HG02571 (cell line): ENCODE measurements at regions not wholly inside any gene's neighbourhood (a gene's known extent, or its start where the extent isn't known, plus 50 kb on each side); places are given as distances from the start of the nearest gene placed in this dataset.

Experiments used
- ATAC-seq: cut with Tn5 transposase; IDR thresholded peaks from one replicate; pipeline ENCODE4 v1.9.1; 2021; ENCODE audit warnings: mild to moderate bottlenecking, moderate library complexity; ENCODE audit not compliant: unreplicated experiment

DNA sequence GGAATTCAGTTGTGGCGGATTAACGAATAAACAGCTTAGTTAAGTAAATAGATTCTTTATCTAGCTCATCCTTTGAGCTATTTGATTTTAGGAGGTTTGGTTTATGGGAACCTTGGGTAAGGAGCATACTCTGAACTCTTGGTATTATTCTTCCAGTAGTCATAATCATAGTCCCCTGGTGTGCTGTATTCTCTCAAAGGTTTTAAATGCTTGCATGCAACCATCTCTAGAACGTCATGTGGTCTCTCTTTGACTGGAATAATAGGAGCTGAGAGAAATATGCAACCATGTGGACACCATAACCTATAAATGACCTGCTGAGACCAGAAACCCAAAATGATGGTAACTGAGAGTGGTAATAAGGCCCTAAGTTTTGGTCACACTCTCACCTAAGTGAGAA lies 951.6 kb upstream of the MIR17HG start:
- no peak for ATAC-seq

DNA sequence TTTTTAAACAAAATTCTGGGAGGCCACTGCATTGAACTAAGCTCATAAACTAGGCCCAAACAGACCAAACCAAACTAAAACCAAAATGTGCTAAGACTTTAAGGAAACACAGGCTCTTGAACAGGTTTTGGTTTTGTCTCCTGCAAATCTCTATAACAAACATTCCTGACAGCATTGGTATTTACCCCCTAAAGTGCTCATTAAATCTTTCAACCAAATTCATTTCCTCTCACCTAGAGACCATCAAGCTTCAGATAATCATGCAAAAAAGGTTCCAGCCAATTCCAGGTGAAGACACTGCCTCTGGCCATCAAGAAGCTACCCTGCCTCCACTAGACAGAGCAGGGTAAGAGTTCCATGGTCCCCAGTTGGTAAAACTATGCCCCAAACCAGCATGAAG lies 951.2 kb upstream of the MIR17HG start:
- ATAC-seq: no peak

DNA sequence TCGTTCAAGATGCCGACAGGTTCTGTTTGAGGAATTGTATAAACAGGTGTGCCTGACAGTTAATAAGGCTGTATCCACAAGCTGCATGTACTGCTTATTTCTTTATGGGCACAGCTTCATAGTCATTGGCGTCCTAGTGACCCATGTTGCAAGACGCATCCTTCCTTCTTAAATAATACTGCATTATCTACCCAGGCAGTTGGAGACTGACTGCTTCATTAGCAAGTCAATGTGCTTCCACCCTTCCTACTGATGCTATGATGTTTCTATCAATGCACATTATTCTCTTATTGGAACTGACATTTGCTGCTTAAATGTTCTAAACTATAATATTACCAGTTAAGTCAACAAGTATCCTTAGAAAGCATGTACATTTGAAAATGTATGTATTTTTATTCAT lies 950.0 kb upstream of the MIR17HG start:
- no peak for ATAC-seq

DNA sequence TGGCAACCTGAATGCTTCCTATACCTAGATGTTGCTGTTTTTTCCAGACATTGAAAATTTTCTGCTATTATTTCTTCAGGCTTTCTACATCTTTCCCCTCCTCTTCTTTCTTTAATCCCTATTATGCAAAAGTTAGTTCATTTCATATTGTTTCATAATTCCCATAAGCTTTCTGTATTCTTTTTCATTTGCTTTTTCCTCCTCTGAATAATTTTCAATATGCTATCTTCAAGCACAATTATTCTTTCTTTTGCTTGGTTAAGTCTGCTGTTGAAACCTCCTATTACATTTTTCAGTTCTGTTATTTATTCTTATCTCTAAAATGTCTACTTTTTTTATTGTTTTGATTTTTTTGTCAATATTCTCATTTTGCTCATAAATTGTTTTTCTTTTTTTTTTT lies 947.1 kb upstream of the MIR17HG start:
- ATAC-seq: no peak

DNA sequence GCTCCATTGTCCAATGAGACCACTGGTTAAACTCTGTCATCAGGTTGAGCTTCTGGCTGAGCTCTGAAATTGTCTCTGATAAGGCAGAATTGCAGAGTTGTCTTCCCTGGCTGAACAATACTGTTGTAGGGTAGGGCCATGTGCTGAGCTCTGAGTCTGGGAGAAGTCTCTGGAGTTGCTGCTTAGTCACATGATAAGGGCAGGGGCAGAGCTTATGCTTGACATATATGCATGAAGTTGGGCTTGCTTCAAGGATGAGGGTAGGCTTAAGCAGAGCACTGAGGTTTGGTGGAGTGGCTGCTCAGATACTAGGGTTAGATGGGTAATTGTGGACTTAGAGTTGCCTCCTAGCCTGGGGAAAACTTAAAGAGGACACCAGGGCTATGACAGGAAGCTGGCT lies 946.3 kb upstream of the MIR17HG start:
- ATAC-seq: no peak

DNA sequence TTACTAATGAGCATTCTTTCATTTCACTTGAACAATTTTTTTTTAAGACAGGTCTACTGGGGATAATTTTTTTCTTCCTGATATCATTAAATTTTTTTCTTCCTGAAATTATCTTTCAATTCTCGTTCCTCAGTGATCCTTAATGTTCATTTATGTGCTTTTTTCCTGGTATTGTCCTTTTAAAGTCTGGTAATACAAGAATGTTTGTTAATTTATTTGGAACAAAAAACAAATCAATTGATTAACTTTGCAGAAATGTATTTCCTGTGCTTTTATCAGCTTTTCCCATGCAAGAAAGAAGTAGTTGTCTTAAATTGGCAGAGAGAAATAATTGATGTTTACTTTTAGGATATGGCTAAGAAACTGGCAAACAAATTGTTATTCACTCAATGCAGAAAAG lies 945.4 kb upstream of the MIR17HG start:
- no peak for ATAC-seq

DNA sequence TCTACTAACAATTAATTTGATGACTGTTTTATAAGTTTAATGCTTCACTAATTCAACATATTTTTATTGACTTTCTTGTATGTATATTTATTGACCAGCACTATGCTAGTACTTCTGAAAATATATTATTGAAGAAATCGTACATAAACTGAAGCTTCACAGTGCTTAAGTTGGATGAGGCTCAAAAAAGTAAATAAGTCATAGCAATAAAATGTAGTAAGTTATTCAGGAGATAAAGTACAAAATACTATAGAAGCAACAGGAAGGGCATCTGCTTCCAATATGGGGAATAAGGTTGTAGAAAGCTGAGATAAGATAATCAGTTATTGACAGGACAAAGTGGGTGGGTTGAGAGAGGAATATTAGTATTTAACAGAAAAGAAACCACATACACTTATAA lies 944.9 kb upstream of the MIR17HG start:
- no peak for ATAC-seq

DNA sequence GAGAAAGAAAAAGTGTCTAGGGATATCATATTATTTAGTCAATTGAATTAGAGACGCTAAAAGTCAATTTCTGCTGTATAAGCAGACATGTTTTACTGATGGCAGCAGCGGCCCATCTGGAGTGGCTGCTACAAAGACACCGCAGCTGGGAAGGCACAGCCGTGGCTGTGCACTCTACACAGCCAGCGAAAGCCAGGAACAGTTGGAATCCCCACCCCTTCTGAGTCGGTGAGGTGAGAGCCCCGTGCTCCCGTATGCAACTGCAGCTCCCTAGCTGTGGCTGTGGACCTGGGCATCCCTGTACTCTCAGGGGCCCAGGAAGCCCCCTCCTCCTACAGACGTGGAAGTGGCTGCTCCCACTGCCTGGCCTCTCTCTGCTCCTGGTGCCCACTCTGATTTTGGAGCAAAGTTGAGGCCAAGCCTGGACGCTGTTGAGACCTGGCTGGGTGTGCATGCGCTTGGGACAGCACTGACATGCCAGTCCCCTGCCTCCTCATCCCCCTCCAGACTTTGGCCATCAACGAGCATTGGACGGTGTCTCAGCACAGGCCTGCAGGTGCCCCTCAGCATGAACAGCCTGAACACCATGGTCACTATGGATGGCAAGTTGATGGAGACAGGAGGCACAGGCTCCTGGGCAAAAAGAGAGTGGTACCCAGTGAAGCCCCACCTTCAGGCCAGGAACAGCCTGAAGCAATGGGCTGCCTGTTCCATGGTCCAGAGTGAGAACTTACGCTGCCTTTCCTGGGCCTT lies 944.0 kb upstream of the MIR17HG start:
- no peak for ATAC-seq

DNA sequence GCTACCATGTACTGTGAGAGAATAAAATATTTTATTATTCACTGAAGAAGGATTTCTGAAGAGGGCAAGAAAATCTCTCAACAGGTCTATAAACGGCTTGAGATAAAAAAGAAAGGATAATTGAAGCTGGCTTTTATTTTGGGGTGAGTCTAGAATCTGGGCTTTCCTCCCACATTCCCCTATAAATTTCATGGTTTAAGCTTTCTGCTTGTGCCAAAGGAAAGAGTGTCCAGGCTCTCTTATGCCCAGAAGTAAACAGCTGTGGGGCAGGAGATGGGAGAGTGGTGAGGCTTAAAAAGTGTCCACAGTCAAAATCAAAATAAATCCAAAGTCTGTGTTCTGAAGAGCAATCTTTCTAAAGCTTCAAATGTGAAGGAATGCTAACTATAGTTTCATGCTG lies 942.2 kb upstream of the MIR17HG start:
- no peak for ATAC-seq

DNA sequence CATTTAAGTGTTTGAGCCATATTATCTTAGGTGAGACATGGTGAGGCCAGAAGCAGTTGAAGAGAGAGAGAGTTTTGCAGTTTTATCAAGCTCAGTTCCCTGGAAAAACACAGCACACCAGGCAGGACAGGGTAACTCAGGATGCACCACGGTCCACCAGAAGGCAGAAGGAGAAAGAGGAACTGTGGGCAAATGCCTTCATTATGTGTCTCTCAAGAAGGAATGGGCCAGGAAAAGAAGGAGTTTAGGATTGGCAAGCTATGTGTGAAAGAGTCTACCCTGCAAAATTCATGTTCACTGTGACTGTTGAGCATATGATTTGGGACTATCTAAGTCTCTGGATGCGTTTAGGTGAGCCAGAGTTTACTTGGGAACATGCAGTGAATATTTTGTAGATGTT lies 934.5 kb upstream of the MIR17HG start:
- no peak for ATAC-seq

DNA sequence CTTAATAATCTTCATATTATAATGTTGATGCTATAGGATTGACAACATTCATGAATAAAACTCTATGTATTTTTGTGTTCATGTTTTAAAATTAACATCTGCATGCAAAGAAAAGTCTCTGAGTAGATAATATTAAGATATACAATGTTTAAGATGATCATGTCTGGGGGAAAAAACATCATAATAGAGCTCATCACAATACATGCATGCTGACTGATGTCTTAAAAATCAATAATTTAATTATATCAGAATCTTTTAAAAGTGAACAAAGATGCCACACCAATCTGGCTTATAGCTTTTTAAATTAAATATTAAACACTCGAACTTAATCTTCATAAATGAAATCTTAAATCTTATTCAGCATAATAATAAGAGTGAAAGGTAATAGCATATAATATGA lies 933.9 kb upstream of the MIR17HG start:
- ATAC-seq: no peak

DNA sequence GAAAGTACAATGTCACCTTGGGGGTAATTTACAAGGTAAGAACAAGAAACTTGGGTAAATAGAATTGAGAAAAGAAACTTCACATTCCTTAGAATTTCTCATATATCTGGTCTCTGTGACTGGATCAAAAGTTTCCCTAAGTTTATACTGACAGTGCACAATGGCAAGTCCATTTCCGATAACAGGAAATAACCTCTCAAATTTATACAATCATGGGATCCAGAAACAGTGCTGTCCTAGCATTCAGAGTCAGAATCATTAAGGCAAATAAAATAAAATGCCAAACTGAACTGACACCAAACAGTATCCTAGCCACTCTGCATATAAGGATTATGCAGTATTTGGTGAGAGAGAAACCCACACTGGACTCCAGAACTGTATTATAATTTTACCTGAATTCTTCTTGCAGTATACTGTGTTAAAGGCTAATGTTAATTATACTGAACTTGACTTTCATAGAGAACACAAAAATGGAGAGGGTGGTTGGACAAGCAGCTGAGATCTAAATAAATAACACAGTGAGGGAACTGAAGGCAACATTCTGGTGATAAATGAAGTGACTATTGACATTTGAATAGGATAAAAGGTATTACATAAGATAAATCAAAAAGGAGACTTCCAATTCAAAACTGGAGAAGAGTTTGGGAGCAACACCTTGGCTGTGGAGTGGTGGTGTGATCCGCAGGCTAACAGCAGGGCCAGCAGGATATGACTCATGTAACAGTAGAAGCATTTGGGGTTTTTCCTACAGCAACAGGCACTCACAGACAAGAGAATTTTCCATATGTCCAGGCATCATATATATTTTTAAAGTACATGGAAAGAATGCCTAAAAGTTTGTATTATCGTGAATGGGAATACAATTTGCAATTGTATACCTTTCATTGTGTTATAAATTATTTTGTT lies 932.5 kb upstream of the MIR17HG start:
- ATAC-seq: no peak

DNA sequence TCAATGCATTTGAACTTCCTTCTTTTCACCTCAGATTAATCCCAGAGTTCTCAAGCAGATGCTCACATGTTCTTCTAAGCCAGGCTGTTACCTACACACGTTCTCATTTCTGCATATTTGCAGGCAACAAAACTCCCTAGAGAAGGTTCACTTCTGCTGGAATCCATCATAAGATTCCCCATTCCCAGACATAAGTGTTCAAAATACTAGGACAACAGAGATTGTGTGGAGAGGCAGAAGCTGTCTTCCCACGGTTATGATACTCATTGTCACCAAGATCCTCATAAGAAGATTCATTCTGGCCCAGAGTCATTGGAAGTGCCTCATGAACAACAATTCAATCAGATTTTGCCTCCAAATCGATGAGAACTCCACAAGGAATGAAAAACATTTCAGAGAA lies 931.6 kb upstream of the MIR17HG start:
- ATAC-seq: no peak

DNA sequence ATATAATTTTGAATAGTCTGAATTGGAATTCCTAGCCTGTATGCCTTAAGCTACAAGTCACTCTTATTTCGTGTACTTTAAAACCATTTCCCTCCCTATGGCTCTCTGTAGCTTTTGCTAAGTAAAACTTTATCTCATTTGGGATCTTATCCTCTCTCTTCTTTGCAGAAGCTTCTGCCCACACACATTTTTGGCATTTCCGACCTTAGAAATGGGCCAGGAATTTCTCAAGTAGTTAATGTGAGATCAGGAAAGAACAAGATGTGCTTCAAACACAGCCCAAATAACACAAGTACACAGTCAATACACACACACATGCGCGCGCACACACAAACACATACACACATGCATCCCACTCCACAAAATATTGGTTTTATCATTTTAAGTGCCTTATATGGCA lies 931.0 kb upstream of the MIR17HG start:
- no peak for ATAC-seq

DNA sequence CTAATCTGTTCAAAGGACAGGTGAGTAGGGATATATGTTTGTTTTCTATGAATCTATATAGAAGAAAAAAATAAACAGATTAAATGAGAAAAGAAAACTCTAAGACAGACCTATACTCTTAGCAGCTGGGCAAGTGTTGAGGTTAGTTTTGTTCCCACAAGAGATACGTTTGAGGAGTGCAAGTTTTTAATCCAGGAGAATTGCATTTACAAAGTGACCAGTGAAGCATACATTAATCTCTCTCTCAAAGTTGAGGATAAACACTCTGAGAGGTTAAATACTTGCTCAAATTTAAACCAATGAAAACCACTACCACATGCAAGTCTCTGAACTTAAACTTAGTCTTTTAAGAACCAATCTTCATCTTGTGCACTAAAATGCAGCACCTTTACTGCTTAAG lies 930.5 kb upstream of the MIR17HG start:
- no peak for ATAC-seq

DNA sequence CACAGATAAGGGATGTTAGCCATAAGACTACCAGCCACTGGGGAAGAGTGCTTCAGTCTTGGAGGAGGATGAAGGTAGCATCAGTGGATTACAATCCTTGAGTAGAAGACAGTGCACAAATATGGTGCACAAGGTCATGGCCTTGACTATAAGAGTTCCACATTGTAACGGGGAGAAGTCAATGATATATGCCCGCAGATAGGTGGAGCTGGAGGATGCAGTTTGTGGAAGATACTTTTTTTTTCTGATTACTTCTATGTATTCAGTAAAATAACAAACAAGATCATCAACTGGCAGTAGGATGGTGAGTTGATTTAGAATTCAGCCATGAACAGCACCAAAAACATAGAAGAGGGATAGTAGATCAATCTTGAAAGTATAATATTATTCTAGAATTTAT lies 926.8 kb upstream of the MIR17HG start:
- no peak for ATAC-seq

DNA sequence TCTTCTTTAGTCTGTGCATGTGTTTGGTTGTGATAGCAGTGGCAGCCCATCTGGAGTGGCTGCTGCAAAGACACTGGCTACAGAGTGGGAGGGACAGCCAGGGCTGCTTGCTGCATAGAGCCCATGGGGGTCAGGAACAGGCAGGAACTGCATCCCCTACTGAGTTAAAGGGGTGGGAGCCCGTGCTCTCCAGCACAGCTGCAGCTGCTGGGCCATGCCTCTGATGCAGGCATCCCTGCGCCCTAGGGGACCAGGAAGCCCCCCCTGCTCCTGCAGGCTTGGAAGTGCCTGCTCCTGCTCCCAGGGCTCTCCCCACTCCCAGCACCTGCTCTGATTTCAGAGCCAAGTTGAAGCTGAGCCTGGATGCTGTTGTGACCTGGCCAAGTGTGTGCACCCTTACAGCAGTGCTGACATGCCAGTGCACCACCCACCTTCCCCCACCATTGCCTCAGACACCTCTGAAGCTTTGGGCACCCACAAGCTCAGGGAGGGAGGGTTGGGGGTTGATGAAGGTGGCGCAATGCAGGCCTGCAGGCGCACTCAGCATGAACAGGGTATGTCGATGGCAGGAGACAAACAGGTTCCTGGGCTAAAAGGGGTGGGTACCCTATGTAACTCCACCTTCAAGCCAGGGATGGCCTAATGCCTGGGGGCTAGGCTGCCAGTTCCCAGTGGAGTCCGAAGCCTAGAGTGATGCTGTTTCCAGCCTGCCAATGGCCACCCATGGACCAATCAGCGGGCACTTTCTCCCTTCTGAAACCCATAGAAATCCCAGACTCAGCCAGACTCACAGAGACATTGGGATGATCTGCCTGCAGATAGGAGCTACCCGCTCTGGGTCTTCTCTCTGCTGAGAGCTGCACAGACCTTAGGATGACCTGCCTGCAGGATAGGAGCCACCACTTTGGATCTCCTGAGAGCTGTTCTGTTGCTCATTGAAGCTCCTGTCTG lies 919.9 kb upstream of the MIR17HG start:
- ATAC-seq: no peak

DNA sequence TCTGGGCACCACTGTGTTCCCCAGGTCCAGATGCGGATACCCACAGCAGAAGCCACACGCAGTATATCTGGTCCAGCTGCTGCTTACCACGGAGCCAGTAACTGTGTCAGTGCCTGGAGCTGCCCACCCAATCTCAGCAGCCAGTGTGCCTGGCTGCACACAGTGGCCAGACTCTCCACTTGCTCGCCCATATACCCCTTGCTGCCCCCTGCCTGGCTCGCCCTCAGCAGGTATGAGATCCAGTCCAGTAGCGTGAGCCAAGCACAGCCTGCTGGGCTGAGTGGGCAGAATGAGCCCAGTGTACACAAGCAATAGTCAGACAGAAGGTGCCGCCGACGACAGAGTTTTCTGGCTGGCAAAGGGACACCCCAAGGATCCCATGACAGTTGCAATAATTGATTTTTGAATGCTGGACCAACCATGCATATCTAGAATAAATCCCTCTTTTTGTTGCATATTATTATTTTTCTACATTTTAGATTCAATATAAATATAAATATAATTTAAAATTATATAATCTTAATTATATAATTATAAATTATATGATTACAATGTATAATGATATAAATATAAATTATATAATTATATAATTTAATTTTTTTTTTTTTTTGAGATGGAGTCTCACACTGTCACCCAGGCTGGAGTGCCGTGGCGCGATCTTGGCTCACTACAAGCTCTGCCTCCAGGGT lies 918.8 kb upstream of the MIR17HG start:
- no peak for ATAC-seq

DNA sequence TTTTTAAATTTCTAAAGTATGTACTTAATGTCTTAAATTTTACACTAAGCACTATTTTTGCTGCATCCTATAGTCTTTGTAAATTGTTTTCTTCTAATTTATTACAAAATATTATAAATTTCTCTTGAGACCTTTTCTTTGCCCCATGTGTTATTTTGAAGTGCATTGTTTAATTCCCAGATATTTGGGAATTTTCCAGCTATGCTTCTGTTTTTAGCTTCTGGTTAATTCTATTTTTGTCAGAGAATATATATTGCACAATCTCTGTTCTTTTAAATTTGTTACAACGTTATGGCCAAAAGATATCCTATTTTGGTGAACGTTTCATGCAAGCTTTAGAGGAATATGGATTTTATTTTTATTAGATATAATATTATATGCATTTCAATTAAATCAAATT lies 917.4 kb upstream of the MIR17HG start:
- ATAC-seq: no peak

DNA sequence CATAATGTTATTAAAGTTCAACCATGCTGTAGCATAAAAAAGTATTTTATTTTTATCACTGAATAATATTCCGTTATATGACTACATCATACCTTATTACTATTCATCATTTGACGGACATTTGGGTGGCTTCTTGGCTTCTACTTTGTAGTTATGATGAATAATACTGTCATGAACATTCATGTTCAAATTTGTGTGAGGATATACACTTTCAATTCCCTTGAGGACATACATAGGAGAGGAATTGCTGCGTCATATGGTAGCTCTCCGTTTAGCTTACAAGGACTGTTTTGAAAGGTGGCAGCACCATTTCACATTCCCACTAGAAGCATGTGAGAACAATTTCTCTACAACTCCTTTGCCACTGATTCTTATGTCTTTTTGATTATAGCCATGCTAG lies 910.8 kb upstream of the MIR17HG start:
- ATAC-seq: no peak

DNA sequence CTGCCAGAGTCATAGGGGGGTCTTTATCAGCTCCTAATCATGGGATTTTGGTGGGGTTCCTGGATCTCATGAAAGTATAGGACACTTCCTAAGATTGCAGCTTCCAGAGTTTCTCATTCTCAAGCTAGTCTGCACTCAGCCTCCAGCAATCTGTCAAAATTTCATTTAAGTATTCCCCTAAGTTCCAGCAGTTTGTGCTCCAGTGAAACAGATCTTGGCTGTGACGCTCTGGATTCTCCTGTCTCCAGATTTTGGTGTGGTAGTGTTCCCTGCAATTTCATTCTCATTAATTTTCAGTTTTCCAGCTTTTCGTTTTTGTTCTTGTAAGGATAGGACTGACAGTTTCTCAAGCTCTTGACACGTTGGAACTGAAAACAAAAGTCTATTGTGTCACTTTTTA lies 908.9 kb upstream of the MIR17HG start:
- ATAC-seq: no peak
